ENCODE measurements at regions not wholly inside any gene's neighbourhood (a gene's known extent, or its start where the extent isn't known, plus 50 kb on each side); places are given as distances from the start of the nearest gene placed in this dataset.
A peak's percentile ranks its signal among the peaks of the same experiment; 100 is the strongest.

GRCh38 chr1:50289495-50289894 lies 133.7 kb downstream of the DMRTA2 start:
- no peak for DNase-seq

DNA sequence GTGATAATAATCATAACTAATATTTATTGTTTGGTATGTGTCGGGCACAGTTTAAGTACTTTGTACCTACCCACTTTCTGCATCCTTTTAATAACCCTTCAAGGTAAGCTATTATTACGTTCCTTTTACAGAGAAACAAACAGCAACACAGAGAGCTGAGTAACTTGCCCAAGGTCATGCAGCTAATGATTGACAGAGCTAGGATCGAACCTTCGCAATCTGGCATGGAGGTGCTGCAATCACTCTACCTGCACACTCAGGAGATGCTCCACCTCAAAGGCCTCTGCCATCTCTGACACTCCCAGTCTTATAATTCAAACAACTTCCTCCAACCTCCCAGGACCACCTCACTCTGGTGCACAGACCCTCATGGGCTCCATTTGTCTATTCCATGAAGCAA lies 137.2 kb downstream of the DMRTA2 start:
- no peak for DNase-seq

GRCh38 chr1:50279622-50280330 lies 143.5 kb downstream of the DMRTA2 start:
- DNase-seq: no peak

DNA sequence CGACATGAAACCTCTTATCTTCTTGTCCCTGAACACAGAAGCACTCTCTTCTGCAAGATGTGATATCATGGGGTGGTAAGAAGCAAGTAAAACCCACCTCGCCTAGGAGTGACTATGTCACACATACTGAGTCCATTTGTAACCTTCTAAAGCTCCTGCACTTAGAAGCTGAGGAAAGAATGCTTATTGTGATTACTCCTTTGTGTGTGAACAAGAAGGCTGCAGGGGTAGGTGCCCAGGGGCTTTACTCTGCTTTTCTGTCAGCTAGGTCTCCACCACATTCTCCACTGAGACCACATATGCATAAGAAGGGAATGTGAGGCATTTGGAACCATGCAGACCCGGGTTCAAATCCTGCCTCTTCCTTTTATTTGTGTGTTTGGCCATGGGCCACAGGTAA lies 144.3 kb downstream of the DMRTA2 start:
- no peak for DNase-seq

- DNase-seq: no peak
These were observed 144.8 kb downstream of the DMRTA2 start for GRCh38 chr1:50278410-50278809.

DNA sequence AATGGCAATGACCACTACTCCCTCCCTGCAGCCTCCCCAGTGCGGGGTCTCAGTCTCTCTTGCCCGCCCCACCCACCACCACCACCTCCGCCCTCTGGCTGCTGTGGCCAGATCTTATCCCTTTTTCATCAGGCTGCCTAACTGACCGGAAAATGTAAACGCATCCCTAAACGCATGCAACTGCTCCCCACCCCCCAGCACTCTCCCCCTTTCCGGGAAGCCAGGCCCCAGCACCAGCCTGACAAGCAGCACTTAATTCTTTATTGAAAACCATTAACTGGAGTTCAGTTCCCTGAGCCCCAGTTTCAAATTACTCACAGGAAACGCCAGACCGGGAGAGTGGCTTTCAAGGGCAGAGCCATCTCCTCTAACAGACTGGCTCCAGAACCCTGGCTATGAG lies 147.7 kb downstream of the DMRTA2 start:
- DNase-seq: peak; percentile 92

DNA sequence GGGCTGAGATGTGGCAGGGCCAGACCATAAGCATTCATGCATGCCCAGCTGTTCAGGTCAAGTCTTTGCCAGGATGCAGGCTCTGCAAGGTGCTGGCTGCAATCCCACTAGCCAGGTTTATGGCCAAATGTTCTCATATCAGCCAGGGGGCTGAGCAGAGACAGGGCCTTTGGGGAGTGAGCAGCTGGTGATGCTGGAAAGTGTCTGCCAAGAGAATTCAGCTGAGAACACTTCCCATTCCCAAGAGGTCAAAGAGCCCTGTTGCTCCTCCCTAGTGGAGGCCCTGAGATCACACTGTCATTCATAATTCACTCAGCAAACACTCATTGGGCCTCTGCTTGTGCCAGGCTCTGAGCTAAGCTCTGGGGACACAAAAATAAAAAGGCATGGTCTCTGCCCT lies 150.3 kb downstream of the DMRTA2 start:
- DNase-seq: peak; percentile 90

DNA sequence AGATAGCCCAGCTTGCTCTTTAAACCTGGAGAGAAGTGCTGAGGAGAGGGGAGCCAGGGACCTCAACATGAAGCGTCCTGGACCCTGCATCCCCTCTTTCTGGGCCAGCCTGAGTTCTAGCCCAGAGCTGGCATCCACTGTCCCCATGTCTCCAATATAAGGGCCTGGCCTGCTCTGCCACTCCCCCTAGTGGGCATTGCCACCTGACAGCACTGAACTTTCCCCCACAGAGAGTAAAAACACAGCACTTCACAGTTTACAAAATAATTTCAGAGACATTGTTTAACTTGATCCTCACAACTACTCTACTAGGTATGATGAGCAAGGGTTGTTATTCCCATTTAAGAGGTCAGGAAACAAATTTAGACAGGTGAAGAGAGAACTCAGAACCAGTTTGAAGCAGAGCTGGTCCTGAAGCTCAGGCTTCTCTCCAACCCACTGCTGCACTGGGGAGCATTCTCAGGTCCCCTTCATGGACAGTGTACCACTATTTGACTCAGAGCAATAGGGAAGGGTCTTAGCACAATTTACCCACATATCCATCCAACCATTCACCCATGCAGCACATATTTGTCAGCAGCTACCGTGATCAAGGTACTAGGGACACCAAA lies 151.2 kb downstream of the DMRTA2 start:
- DNase-seq: peak; percentile 72

DNA sequence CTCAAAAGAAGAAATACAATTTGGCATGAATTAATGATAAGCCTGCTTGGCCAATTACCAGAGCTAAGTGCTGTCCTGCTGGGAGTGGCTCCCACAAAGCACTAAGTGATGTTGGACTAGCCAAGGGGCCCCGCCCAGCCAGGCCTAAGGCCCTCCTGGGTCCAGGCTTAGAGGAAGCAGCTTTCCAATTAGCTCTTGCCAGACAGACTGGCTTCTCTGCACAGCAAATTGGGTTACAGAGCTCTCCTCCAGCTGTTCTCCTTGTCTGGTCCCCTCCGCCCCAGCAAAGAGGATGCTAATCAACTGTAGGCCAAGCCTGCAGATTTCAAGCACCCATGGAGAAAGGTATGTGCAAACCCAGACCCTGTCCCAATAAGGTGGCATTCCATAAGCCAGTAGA lies 151.9 kb downstream of the DMRTA2 start:
- DNase-seq: no peak

GRCh38 chr1:50270926-50271325 lies 152.3 kb downstream of the DMRTA2 start:
- no peak for DNase-seq

DNA sequence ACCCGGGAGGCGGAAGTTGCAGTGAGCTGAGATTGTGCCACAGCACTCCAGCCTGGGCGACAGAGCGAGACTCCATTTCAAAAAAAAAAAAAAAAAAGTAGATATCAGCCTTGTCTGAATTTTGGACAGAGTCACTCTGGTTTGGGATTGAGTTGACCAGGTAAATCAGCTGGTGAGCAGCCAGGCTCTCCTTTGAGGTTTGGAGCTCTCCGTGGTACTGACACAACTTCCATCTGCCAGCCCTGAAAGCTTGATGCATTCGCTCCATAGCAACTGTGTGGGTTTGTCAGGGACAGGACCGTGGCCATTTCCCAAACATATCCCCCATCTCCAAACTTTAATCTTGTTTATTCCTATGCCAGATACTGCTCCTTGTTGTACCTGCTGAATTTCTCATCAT lies 155.2 kb downstream of the DMRTA2 start:
- no peak for DNase-seq

- DNase-seq: no peak
These were observed 156.7 kb downstream of the DMRTA2 start for GRCh38 chr1:50266509-50266908.

- DNase-seq: no peak
These were observed 157.1 kb downstream of the ELAVL4 start for GRCh38 chr1:50265790-50266314.

- peak; percentile 65 for DNase-seq
These were observed 155.9 kb downstream of the ELAVL4 start for GRCh38 chr1:50264590-50264989.

DNA sequence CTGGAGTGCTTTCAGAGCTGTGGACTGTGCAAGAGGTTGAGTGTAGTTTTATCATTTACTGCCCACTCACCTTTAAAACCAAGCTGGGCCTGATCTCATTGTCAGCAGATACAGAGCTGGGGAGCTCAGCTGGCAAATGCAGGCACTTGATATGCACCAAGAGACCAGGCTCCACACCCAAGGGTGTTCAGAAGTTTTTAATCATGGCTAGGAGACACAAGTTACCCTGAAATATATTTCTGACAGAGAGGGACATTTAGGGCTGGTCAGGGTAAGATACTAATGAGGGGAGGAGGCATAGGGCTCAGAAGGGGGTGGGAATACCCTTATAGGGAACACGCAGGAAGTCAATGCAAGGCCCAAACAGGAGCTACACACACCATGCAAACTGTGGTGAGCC lies 153.7 kb downstream of the ELAVL4 start:
- DNase-seq: no peak

GRCh38 chr1:50261951-50262350 lies 153.2 kb downstream of the ELAVL4 start:
- DNase-seq: no peak

GRCh38 chr1:50257940-50258685 lies 149.4 kb downstream of the ELAVL4 start:
- no peak for DNase-seq

DNA sequence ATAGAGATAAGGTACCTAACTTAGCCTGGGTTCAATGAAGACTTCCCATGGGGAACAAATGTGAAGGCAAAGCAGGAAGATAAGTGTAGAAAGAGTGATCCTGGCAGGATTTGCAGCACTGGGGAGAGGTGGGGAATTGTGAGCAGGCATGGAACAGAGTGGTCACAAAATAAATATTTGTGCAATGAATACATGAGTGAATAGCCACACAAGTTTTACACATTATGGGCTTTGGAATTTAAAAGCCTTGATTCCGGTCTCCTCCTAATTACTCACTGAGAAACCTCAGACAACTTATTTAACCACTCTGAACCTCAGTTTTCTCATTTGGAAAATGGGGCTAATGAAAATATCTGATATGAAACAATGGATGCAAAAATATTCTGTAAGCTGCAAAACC lies 148.3 kb downstream of the ELAVL4 start:
- DNase-seq: no peak
